H9 (cell line): ENCODE measurements at regions not wholly inside any gene's neighbourhood (a gene's known extent, or its start where the extent isn't known, plus 50 kb on each side); places are given as distances from the start of the nearest gene placed in this dataset.

Experiments used
- DNase-seq: peaks from one replicate; pipeline ENCODE4 v3.0.0-alpha.2; 2017
- H2AFZ ChIP-seq: one replicate; pipeline ENCODE4 v1.6.1; 2013; ENCODE audit warnings: mild to moderate bottlenecking, low read length, control low read depth, moderate library complexity
- H2AK5ac ChIP-seq: 2 replicates; pipeline ENCODE4 v1.6.1; 2013; ENCODE audit warnings: low read length, control low read depth, mixed read lengths; ENCODE audit not compliant: insufficient read length
- H2BK120ac ChIP-seq: one replicate; pipeline ENCODE4 v1.6.1; 2013; ENCODE audit warnings: low read depth, mild to moderate bottlenecking, low read length, control low read depth, inconsistent platforms; ENCODE audit not compliant: poor library complexity, severe bottlenecking
- H2BK12ac ChIP-seq: 2 replicates; pipeline ENCODE4 v1.6.1; 2013; ENCODE audit warnings: low read length, control low read depth, mixed read lengths, low read depth; ENCODE audit not compliant: insufficient read length
- H2BK15ac ChIP-seq: 2 replicates; pipeline ENCODE4 v1.6.1; 2013; ENCODE audit warnings: low read depth, low read length, control low read depth
- H2BK20ac ChIP-seq: one replicate; pipeline ENCODE4 v1.6.1; 2013; ENCODE audit warnings: low read depth, mild to moderate bottlenecking, low read length, control low read depth, inconsistent platforms; ENCODE audit not compliant: poor library complexity, severe bottlenecking
- H2BK5ac ChIP-seq: 2 replicates; pipeline ENCODE4 v1.6.1; 2013; ENCODE audit warnings: low read length, control low read depth, mixed read lengths; ENCODE audit not compliant: insufficient read length
- H3K14ac ChIP-seq: 2 replicates; pipeline ENCODE4 v1.6.1; 2013; ENCODE audit warnings: low read length, control low read depth; ENCODE audit not compliant: insufficient read depth
- H3K18ac ChIP-seq: 2 replicates; pipeline ENCODE4 v1.6.1; 2013; ENCODE audit warnings: low read depth, mild to moderate bottlenecking, mixed read lengths, low read length, control low read depth; ENCODE audit not compliant: insufficient read length
- H3K23ac ChIP-seq: 2 replicates; pipeline ENCODE4 v1.6.1; 2013; ENCODE audit warnings: low read length, control low read depth, mixed read lengths, low read depth; ENCODE audit not compliant: insufficient read length
- H3K23me2 ChIP-seq: 2 replicates; pipeline ENCODE4 v1.6.1; 2013; ENCODE audit warnings: low read depth, mild to moderate bottlenecking, mixed read lengths, low read length, control low read depth; ENCODE audit not compliant: insufficient read length, poor library complexity, severe bottlenecking
- H3K27ac ChIP-seq: 2 replicates; pipeline ENCODE4 v1.5.1; 2013; ENCODE audit warnings: low read length, control low read depth, mixed read lengths, low read depth; ENCODE audit not compliant: insufficient read length
- H3K27me3 ChIP-seq: 2 replicates; pipeline ENCODE4 v1.6.1; 2013; ENCODE audit warnings: low read length, control low read depth, inconsistent platforms; ENCODE audit not compliant: insufficient read depth
- H3K4ac ChIP-seq: 2 replicates; pipeline ENCODE4 v1.6.1; 2013; ENCODE audit warnings: low read depth, mild to moderate bottlenecking, control low read depth, inconsistent platforms, low read length, moderate library complexity
- H3K4me1 ChIP-seq: 2 replicates; pipeline ENCODE4 v1.6.1; 2013; ENCODE audit warnings: low read length, control low read depth, inconsistent platforms; ENCODE audit not compliant: insufficient read depth
- H3K4me2 ChIP-seq: 2 replicates; pipeline ENCODE4 v1.6.1; 2013; ENCODE audit warnings: low read length, control low read depth, mixed read lengths; ENCODE audit not compliant: insufficient read length, insufficient read depth
- H3K56ac ChIP-seq: 2 replicates; pipeline ENCODE4 v1.6.1; 2013; ENCODE audit warnings: low read depth, mild to moderate bottlenecking, mixed read lengths, low read length, control low read depth; ENCODE audit not compliant: insufficient read length
- H3K79me1 ChIP-seq: 2 replicates; pipeline ENCODE4 v1.6.1; 2013; ENCODE audit warnings: low read depth, mild to moderate bottlenecking, moderate library complexity, low read length, control low read depth, inconsistent platforms; ENCODE audit not compliant: insufficient read depth, poor library complexity, severe bottlenecking
- H3K79me2 ChIP-seq: 2 replicates; pipeline ENCODE4 v1.6.1; 2013; ENCODE audit warnings: low read length, control low read depth, inconsistent platforms; ENCODE audit not compliant: insufficient read depth
- H3K9ac ChIP-seq: 2 replicates; pipeline ENCODE4 v1.6.1; 2013; ENCODE audit warnings: low read length, control low read depth, mixed read lengths; ENCODE audit not compliant: insufficient read length; ENCODE audit errors: extremely low read depth
- H3K9me3 ChIP-seq: one replicate; pipeline ENCODE4 v1.6.1; 2013; ENCODE audit warnings: low read depth, low read length, inconsistent platforms; ENCODE audit not compliant: control insufficient read depth
- H3T11ph ChIP-seq: one replicate; pipeline ENCODE4 v1.6.1; 2013; ENCODE audit warnings: mild to moderate bottlenecking, low read length, control low read depth, inconsistent platforms
- H4K20me1 ChIP-seq: one replicate; pipeline ENCODE4 v1.6.1; 2013; ENCODE audit not compliant: control insufficient read depth, insufficient read length, insufficient read depth
- H4K5ac ChIP-seq: 2 replicates; pipeline ENCODE4 v1.6.1; 2013; ENCODE audit warnings: low read depth, mild to moderate bottlenecking, mixed read lengths, low read length, control low read depth; ENCODE audit not compliant: insufficient read length
- H4K8ac ChIP-seq: replicated peaks from 2 replicates; pipeline ENCODE4 v1.6.1; 2013; ENCODE audit warnings: low read length, control low read depth, mixed read lengths, low read depth; ENCODE audit not compliant: insufficient read length
- H4K91ac ChIP-seq: 2 replicates; pipeline ENCODE4 v1.6.1; 2013; ENCODE audit warnings: low read depth, mild to moderate bottlenecking, moderate library complexity, mixed read lengths, low read length, control low read depth; ENCODE audit not compliant: insufficient read length
- H3K27ac Mint-ChIP-seq, 3 experiments: 2 replicates in 2 of 3; 3 replicates in 1 of 3; pipeline ENCODE4 v1.8.0; 2020 to 2021; ENCODE audit warnings: mixed read lengths in 3 of 3, mild to moderate bottlenecking in 1 of 3, moderate library complexity in 1 of 3
- H3K27me3 Mint-ChIP-seq: 2 replicates; pipeline ENCODE4 v1.8.0; 2021; ENCODE audit warnings: low read depth, mild to moderate bottlenecking, moderate library complexity, mixed read lengths
- H3K36me3 Mint-ChIP-seq, 3 experiments: 2 replicates in 2 of 3; 3 replicates in 1 of 3; pipeline ENCODE4 v1.8.0; 2020 to 2021; ENCODE audit warnings: low read depth in 3 of 3, mixed read lengths in 3 of 3; ENCODE audit not compliant: insufficient read depth in 1 of 3
- H3K4me1 Mint-ChIP-seq, 2 experiments: 2 replicates each; pipeline ENCODE4 v1.8.0; 2020; ENCODE audit warnings: mixed read lengths in 2 of 2
- H3K4me3 Mint-ChIP-seq, 2 experiments: 2 replicates in 1 of 2; 3 replicates in 1 of 2; pipeline ENCODE4 v1.8.0; 2020 to 2021; ENCODE audit warnings: mild to moderate bottlenecking in 2 of 2, mixed read lengths in 2 of 2, moderate library complexity in 1 of 2
- H3K9me3 Mint-ChIP-seq, 2 experiments: 2 replicates in 1 of 2; 3 replicates in 1 of 2; pipeline ENCODE4 v1.8.0; 2020; ENCODE audit warnings: mild to moderate bottlenecking in 2 of 2, mixed read lengths in 2 of 2, moderate library complexity in 1 of 2
- WGBS: extraction: QIAGEN DNeasy Blood & Tissue Kit; methylation state at CpG from one replicate; pipeline ENCODE4 v1.1.7; 2013; ENCODE audit warnings: missing lambda C conversion rate, low lambda C conversion rate, mixed read lengths; ENCODE audit not compliant: insufficient read length; ENCODE audit errors: extremely low coverage; 5-methylcytosine and 5-hydroxymethylcytosine counted together
- TF ChIP-seq, protein P1 (sequence below): fragments of 200-600 bp; sonication (generic); conservative IDR thresholded peaks from 3 replicates; pipeline ENCODE4 v1.8.0; 2021; ENCODE audit warnings: antibody characterized with exemption, mild to moderate bottlenecking

DNA sequence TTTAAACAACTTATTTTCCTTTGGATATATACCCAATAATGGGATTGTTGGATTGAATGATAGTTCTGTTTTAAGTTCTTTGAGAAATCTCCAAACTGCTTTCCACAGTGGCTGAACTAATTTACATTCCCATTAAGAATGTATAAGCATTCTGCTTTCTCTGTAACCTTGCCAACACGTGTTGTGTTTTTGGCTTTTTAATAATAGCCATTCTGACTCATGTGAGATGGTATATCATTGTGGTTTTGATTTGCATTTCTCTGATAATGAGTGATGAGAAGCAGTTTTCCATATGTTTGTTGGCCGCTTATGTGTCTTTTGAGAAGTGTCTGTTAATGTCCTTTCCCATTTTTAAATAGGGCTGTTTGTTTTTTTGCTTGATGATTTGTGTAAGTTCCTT, 155.6 kb upstream of the PITX2 start:
- Mint-ChIP-seq H3K36me3 (no peaks in the 10 kb centered on the region), H3K9me3 (no peaks in the 10 kb centered on the region), H3K27me3 (no peaks in the 10 kb centered on the region), H3K27ac (no peak overlapping the region), H3K4me3 (no peak overlapping the region), H3K4me1 (no peaks in the 10 kb centered on the region)
- Histone ChIP-seq H2AK5ac (no peak overlapping the region), H3K4ac (no peak overlapping the region), H2BK20ac (no peak overlapping the region), H2BK12ac (no peak overlapping the region), H4K5ac (no peak overlapping the region), H3K4me1 (no peaks in the 10 kb centered on the region), H3K23me2 (no peaks in the 10 kb centered on the region), H3K4me2 (no peak overlapping the region), H3K56ac (no peak overlapping the region), H3K9ac (no peak overlapping the region), H4K8ac (no peak overlapping the region), H3K18ac (no peak overlapping the region), H2BK120ac (no peak overlapping the region), H2BK15ac (no peak overlapping the region), H4K91ac (no peak overlapping the region), H4K20me1 (no peaks in the 10 kb centered on the region), H2BK5ac (no peak overlapping the region), H3K27me3 (no peaks in the 10 kb centered on the region), H3K9me3 (no peaks in the 10 kb centered on the region), H2AFZ (no peak overlapping the region), H3K27ac (no peak overlapping the region), H3K23ac (no peak overlapping the region), H3T11ph (no peak overlapping the region), H3K79me1 (no peaks in the 10 kb centered on the region), H3K14ac (no peak overlapping the region), H3K79me2 (no peaks in the 10 kb centered on the region)
- TF ChIP-seq, protein P1, sequence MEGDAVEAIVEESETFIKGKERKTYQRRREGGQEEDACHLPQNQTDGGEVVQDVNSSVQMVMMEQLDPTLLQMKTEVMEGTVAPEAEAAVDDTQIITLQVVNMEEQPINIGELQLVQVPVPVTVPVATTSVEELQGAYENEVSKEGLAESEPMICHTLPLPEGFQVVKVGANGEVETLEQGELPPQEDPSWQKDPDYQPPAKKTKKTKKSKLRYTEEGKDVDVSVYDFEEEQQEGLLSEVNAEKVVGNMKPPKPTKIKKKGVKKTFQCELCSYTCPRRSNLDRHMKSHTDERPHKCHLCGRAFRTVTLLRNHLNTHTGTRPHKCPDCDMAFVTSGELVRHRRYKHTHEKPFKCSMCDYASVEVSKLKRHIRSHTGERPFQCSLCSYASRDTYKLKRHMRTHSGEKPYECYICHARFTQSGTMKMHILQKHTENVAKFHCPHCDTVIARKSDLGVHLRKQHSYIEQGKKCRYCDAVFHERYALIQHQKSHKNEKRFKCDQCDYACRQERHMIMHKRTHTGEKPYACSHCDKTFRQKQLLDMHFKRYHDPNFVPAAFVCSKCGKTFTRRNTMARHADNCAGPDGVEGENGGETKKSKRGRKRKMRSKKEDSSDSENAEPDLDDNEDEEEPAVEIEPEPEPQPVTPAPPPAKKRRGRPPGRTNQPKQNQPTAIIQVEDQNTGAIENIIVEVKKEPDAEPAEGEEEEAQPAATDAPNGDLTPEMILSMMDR, result no peak
- DNase-seq, result no peak
- no CpG with 5 or more reads among the region's 2 CpGs for WGBS
